ENCODE measurements at regions not wholly inside any gene's neighbourhood (a gene's known extent, or its start where the extent isn't known, plus 50 kb on each side); places are given as distances from the start of the nearest gene placed in this dataset.

GRCh38 chr11:50394017-50394416 is 361.3 kb downstream of the OR4C45 start:
- no peak overlapping the region for H3K27ac Mint-ChIP-seq
- H3K36me3 Mint-ChIP-seq: peaks cover 27 to 62% of the 10 kb centered on the region in 2 donors
- DNase-seq (ENCODE audit: low spot score in 2 of 2) (no peak), ATAC-seq (no peak)
- H3K9me3 Mint-ChIP-seq: peaks cover 27 to 30% of the 10 kb centered on the region in 2 donors

GRCh38 chr11:50412832-50413231 is 380.2 kb downstream of the OR4C45 start:
- ATAC-seq: no peak

GRCh38 chr11:50423208-50423607 is 390.5 kb downstream of the OR4C45 start:
- DNase-seq (ENCODE audit: low spot score in 2 of 2): no peak
- Mint-ChIP-seq H3K27ac (no peak overlapping the region), H3K36me3 (peaks cover 4 to 7% of the 10 kb centered on the region in 2 donors), H3K9me3 (peaks cover 3 to 6% of the 10 kb centered on the region in 2 donors)
- ATAC-seq: no peak

More at GRCh38 chr11:50412832-50413231, 380.2 kb downstream of the OR4C45 start:
- DNase-seq (ENCODE audit: low spot score in 2 of 2): no peak
- Mint-ChIP-seq H3K36me3 (no peaks in the 10 kb centered on the region), H3K9me3 (peaks cover 12 to 25% of the 10 kb centered on the region in 2 donors), H3K27ac (no peak overlapping the region)

Data from activated naive CD4-positive, alpha-beta T cell treated with anti-CD3 and anti-CD28 coated beads, Interleukin-2, amount 50 U/mL, for 72 hours (primary cell).